NB4 (cell line): ENCODE measurements at regions not wholly inside any gene's neighbourhood (a gene's known extent, or its start where the extent isn't known, plus 50 kb on each side); places are given as distances from the start of the nearest gene placed in this dataset.
A peak's percentile ranks its signal among the peaks of the same experiment; 100 is the strongest.

Experiments
- DNase-seq: peaks from one replicate; pipeline ENCODE4 v3.0.0; 2010; ENCODE audit warnings: low read depth
- H3K4me3 ChIP-seq: one replicate; pipeline ENCODE4 v1.5.1; 2011; ENCODE audit warnings: mild to moderate bottlenecking, low read depth, low read length, moderate library complexity
- CTCF ChIP-seq: IDR thresholded peaks from one replicate; pipeline ENCODE4 v1.5.1; 2012; ENCODE audit warnings: low read depth, low read length
- MAX ChIP-seq: IDR thresholded peaks from 2 replicates; pipeline ENCODE4 v1.6.1; 2011; ENCODE audit warnings: low read depth, low read length
- MYC ChIP-seq: IDR thresholded peaks from 2 replicates; pipeline ENCODE4 v1.6.1; 2011; ENCODE audit warnings: low read depth, low read length
- POLR2A ChIP-seq: IDR thresholded peaks from 2 replicates; pipeline ENCODE4 v1.6.1; 2011; ENCODE audit warnings: mild to moderate bottlenecking; ENCODE audit not compliant: insufficient read length; ENCODE audit errors: extremely low read depth

- DNase-seq, result no peak
- no peak for TF ChIP-seq MYC
- TF ChIP-seq CTCF, result no peak
- no peak for TF ChIP-seq MAX
- TF ChIP-seq POLR2A, result no peak
- no peak overlapping the region for H3K4me3 ChIP-seq
Measured at GRCh38 chr11:116243991-116244390, 528.8 kb downstream of the BUD13 start.

GRCh38 chr11:116242006-116242405, 530.8 kb downstream of the BUD13 start:
- no peak for TF ChIP-seq MAX
- no peak for TF ChIP-seq CTCF
- TF ChIP-seq MYC, result no peak
- TF ChIP-seq POLR2A, result no peak
- no peak for DNase-seq
- no peak overlapping the region for H3K4me3 ChIP-seq

- peak; percentile 34 for DNase-seq
- no peak overlapping the region for H3K4me3 ChIP-seq
- TF ChIP-seq MAX (no peak), CTCF (no peak), POLR2A (no peak), MYC (no peak)
Measured at GRCh38 chr11:116240710-116241109, 532.1 kb downstream of the BUD13 start.

- no peak overlapping the region for H3K4me3 ChIP-seq
- TF ChIP-seq CTCF (no peak), POLR2A (no peak), MYC (no peak), MAX (no peak)
- no peak for DNase-seq
Measured at GRCh38 chr11:116239247-116239646, 533.5 kb downstream of the BUD13 start.

GRCh38 chr11:116234989-116235568, 537.7 kb downstream of the BUD13 start:
- no peak overlapping the region for H3K4me3 ChIP-seq
- no peak for TF ChIP-seq CTCF
- TF ChIP-seq POLR2A, result no peak
- TF ChIP-seq MYC, result no peak
- TF ChIP-seq MAX, result no peak
- no peak for DNase-seq

- H3K4me3 ChIP-seq, result no peak overlapping the region
- TF ChIP-seq MAX, result no peak
- TF ChIP-seq MYC, result no peak
- no peak for TF ChIP-seq POLR2A
- no peak for TF ChIP-seq CTCF
- no peak for DNase-seq
Measured at GRCh38 chr11:116233561-116233960, 539.2 kb downstream of the BUD13 start.
